NCI-H82 treated with DMSO at 0.1 percent for 48 hours (cell line): ENCODE measurements at regions not wholly inside any gene's neighbourhood (a gene's known extent, or its start where the extent isn't known, plus 50 kb on each side); places are given as distances from the start of the nearest gene placed in this dataset.

Experiments
- DNase-seq: peaks from one replicate; lab custom pipeline; 2025; ENCODE audit not compliant: unreplicated experiment; lab: John Stamatoyannopoulos, UW

GRCh38 chr2:163281717-163282116 lies 443.1 kb upstream of the KCNH7 start:
- no peak for DNase-seq

- DNase-seq = no peak
Observed at GRCh38 chr2:163269374-163270021, 430.9 kb upstream of the KCNH7 start.

- no peak for DNase-seq
Observed at GRCh38 chr2:163266772-163267171, 428.2 kb upstream of the KCNH7 start.

- DNase-seq = no peak
Observed at GRCh38 chr2:163265562-163265961, 427.0 kb upstream of the KCNH7 start.

- no peak for DNase-seq
Observed at GRCh38 chr2:163264341-163264740, 425.8 kb upstream of the KCNH7 start.

GRCh38 chr2:163259489-163259888 lies 420.9 kb upstream of the KCNH7 start:
- DNase-seq = no peak

- no peak for DNase-seq
Observed at GRCh38 chr2:163255086-163255485, 416.5 kb upstream of the KCNH7 start.

- DNase-seq = no peak
Observed at GRCh38 chr2:163253621-163254285, 415.2 kb upstream of the KCNH7 start.

GRCh38 chr2:163252199-163252598 lies 413.6 kb upstream of the KCNH7 start:
- DNase-seq = no peak

GRCh38 chr2:163248376-163249253 lies 410.0 kb upstream of the KCNH7 start:
- no peak for DNase-seq

- no peak for DNase-seq
Observed at GRCh38 chr2:163247847-163248220, 409.3 kb upstream of the KCNH7 start.

GRCh38 chr2:163247156-163247846 lies 408.7 kb upstream of the KCNH7 start:
- no peak for DNase-seq

- DNase-seq = no peak
Observed at GRCh38 chr2:163246135-163246534, 407.6 kb upstream of the KCNH7 start.

GRCh38 chr2:163236553-163236952 lies 398.0 kb upstream of the KCNH7 start:
- no peak for DNase-seq

- no peak for DNase-seq
Observed at GRCh38 chr2:163231666-163232065, 393.1 kb upstream of the KCNH7 start.

GRCh38 chr2:163213661-163214081 lies 375.1 kb upstream of the KCNH7 start:
- DNase-seq = no peak

- no peak for DNase-seq
Observed at GRCh38 chr2:163210430-163210918, 371.9 kb upstream of the KCNH7 start.

GRCh38 chr2:163207693-163208370 lies 369.3 kb upstream of the KCNH7 start:
- no peak for DNase-seq

GRCh38 chr2:163205589-163206254 lies 367.2 kb upstream of the KCNH7 start:
- DNase-seq = no peak

- no peak for DNase-seq
Observed at GRCh38 chr2:163200741-163201140, 362.2 kb upstream of the KCNH7 start.
